HG02943 (cell line): ENCODE measurements at regions not wholly inside any gene's neighbourhood (a gene's known extent, or its start where the extent isn't known, plus 50 kb on each side); places are given as distances from the start of the nearest gene placed in this dataset.

ENCODE experiments used
- ATAC-seq: cut with Tn5 transposase; IDR thresholded peaks from one replicate; pipeline ENCODE4 v1.9.1; 2021; ENCODE audit warnings: mild to moderate bottlenecking, low read depth, moderate library complexity; ENCODE audit not compliant: unreplicated experiment

DNA sequence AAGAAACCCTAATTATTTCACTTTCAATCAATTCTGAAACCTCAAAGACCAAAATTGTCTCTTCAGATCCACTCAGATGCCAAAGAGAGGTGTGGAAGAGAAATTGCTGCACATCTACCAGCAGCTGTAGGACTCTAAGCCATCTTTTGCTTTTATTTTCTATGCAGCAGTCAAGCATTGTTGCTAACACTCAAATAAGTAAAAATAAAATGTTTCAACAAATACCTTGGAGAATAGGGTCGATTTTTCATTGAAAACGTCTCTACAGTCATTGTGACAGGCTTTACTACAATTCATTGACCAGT, 66.4 kb upstream of the CFAP20DC start:
- no peak for ATAC-seq

DNA sequence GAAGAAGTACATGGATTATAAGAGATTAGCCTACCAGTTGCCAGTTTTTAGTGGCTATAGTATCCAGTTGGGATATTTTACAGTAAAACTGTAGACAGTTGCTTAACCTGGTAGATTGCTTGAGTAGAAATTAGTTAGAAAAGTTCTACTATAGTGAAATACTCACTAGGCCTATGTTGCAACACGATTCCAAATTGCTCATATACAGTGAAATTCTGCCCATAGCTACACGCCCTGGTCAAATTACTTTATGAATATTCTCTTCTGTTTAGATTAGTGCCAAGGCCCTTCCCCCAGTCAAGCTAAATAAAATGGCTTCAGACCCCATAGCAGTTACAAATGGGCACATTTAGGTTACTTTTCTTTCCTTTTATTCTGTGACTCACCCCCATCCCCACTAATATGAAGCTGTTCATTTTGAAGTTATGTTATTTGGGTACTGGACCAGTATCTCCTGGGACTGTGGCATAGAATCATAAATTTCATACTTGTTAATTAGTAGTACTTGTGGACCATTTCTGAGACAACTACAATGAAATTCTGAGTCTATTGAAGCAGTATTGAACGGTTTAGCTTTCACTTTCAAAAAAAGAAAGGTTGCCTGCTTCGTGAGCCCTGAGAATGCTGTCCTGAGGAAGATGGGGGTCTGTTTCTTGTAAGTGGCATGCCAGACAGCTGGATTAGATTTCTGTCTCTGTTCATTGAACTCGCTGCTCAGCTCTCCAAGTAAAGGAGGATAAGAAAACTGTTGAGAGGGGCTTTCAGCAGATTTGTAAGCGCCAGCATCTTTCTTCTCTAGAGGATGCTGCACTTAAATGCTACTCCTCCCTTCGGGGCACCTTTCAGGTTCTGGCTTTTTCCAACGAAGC, 65.8 kb upstream of the CFAP20DC start:
- no peak for ATAC-seq

DNA sequence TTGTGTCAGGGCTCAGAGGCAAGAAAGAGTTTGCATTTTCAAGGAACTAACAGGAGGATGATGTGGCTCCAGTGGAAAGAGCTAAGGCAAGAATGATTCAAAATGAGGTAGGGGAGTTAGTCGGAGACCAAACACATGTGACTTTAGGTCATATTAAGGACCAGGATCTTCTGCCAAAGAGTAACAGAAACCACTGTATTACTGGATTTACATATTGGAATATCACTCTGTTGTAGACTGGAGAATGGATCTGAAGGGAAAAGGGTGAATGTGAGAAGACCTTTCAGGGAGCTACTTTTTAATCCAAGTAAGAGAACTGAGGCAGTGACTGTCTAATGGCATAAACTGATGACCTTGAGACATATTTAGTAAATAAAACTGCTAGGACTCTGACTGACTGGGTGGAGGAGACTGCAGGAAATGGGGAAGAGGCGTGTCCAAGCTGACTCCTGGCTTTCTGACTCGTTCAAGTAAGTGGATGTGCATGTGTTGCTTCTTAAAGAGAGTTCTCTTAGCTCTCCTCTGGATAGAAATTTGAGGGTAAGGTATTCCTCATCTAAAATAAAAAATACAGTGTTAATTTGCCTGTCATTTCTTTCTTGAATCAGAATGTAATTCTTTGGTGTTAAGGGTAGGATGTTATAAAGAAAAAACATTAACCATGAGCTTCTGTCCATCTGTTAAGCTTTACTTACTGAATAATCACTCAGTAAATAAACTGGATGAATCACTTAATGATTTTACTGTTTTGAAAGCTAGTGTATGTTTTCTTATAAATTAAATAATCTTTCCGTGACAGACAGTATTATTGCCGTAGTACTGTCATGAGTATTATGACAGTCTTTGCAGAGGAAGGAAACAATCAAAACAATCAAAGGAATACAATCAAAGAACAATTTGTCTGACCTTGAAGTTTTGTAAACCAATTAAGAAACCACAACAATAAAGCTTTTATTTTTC, 58.3 kb upstream of the CFAP20DC start:
- ATAC-seq, result no peak

DNA sequence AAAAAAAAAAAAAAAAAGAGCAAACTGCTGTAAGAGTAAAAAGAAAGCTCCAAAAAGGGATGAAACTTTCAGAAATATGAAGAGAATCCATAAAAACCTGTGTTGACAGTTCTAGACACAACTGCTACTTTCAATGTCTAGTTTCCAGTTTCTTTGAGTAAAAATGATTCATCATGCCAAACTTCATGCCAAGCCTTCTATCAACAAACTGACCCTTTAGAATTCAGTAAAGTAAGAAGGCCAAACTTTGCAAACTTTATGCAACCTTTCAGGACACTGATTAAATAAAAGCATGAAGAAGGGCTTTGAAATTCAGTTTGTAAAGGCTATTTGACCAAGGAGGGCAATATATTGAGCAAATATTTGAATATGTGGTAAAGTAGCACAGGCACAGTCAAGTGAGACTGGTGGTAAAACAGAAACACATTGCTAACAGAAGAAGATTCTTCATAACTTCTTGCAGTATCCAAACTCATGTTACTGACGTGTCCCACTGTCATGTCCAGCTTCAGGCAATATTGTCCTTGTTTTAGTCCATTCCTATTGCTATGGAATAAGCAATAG, 56.3 kb upstream of the CFAP20DC start:
- no peak for ATAC-seq

- no peak for ATAC-seq
Measured at GRCh38 chr3:59103552-59103951, 53.7 kb upstream of the CFAP20DC start.

DNA sequence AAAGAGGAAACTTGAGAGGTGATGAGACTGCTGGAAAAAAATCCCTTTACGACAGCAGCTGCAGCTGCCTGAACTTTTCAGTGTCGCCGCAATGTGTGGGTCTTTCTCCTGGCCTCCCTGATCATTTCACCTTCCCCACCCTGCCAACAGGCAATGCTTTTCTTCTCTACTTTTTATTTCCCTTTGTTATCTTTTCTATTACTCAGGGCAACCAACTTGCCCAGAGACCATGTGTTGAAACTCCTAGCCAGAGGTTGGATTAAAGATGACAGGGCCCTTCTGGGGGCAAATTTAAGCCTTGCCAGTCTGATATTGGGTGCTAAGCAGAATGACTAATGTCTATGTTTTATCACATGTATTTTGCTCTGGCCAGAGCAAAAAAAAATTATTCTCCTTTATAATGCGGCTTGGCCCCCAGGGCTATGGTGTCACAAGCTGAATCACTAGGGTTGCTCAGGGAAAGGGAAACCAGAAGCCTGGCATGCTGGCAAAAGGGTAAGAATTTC, 51.5 kb upstream of the CFAP20DC start:
- ATAC-seq, result no peak
